ENCODE measurements at regions not wholly inside any gene's neighbourhood (a gene's known extent, or its start where the extent isn't known, plus 50 kb on each side); places are given as distances from the start of the nearest gene placed in this dataset.
"Not testable (repeated sequence)": the region's sequence is repeated elsewhere in the genome, so short reads cannot be mapped to it uniquely, and the experiment has no call there.

DNA sequence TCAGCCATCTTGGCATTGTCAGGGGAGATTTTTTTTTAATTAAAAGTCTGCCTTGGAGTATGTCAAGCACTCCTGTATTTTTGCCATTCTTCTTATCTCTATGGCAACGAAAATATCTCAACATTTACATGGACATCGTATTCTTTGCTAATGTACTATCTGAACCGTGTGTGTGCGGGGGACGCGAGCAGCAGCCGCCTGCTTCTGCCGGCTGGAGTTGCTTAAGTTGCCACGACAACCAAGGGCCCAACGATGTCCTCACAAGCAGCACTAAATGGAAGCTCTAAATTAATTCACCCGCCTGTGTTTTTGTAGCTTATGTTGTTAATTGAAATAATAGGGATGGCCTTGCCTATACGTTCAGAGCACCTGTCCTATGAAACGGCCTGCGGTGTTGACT, 309.5 kb downstream of the TEX29 start:
- no peak for TF ChIP-seq CTCF (IDR thresholded peaks at IDR 0.05; ENCODE audit: borderline replicate concordance, control extremely low read depth, extremely low read depth, insufficient read depth, missing control alignments)
- in situ Hi-C loops (cut with MboI; ENCODE audit: low sequenced_read_pairs, unreplicated experiment) = no loop called here
- no peak for DNase-seq (ENCODE audit: low spot score)

GRCh38 chr13:111630406-111630805, 310.0 kb downstream of the TEX29 start:
- no peak for TF ChIP-seq CTCF (IDR thresholded peaks at IDR 0.05; ENCODE audit: borderline replicate concordance, control extremely low read depth, extremely low read depth, insufficient read depth, missing control alignments)
- no peak for DNase-seq (ENCODE audit: low spot score)
- in situ Hi-C loops (cut with MboI; ENCODE audit: low sequenced_read_pairs, unreplicated experiment) = no loop called here

- DNase-seq (ENCODE audit: low spot score); in situ Hi-C loops (cut with MboI; ENCODE audit: low sequenced_read_pairs, unreplicated experiment): not testable (repeated sequence)
Measured at GRCh38 chr13:111631271-111631670, 310.8 kb downstream of the TEX29 start.

DNA sequence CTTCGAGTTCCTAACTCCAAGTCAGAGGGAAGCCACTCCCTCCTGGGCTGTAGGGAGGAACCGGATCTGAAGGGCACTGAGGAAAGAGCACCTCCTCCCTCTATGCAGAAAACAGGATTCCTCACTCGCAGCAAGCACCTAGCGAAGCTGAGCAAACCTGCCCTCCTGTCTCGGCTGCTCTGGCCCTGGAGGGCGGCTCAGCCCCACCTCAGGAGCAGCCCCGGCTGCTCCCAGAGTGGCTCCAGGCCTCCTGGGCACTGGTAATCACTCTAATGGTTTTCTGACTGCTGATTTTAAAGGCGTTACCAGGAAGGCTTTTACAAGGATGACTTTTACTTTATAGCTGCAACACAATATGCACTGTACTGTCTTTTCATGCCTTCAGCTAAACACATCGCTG, 312.5 kb downstream of the TEX29 start:
- no peak for TF ChIP-seq CTCF (IDR thresholded peaks at IDR 0.05; ENCODE audit: borderline replicate concordance, control extremely low read depth, extremely low read depth, insufficient read depth, missing control alignments)
- no peak for DNase-seq (ENCODE audit: low spot score)
- in situ Hi-C loops (cut with MboI; ENCODE audit: low sequenced_read_pairs, unreplicated experiment) = no loop called here

GRCh38 chr13:111633401-111633800, 313.0 kb downstream of the TEX29 start:
- in situ Hi-C loops (cut with MboI; ENCODE audit: low sequenced_read_pairs, unreplicated experiment) = no loop called here
- no peak for TF ChIP-seq CTCF (IDR thresholded peaks at IDR 0.05; ENCODE audit: borderline replicate concordance, control extremely low read depth, extremely low read depth, insufficient read depth, missing control alignments)
- DNase-seq (ENCODE audit: low spot score) = no peak

DNA sequence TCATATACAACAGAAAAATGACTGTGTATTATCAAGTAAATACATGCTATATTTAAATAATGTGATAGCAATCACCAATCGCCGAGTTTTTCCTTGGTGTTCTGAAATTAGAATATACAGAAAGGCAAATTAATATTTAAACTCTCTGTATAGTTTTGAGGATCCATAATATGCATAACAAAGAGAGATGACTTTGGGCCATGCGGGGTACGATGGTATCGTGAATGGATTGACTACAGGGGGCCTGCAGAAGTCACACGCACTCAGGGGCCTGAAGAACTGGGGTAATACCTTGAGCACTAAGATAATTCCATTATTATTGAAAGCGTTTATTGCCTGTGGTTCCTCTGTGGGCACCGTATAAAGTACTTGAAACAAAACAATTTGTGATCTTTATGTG, 314.0 kb downstream of the TEX29 start:
- TF ChIP-seq CTCF (IDR thresholded peaks at IDR 0.05; ENCODE audit: borderline replicate concordance, control extremely low read depth, extremely low read depth, insufficient read depth, missing control alignments) = no peak
- in situ Hi-C loops (cut with MboI; ENCODE audit: low sequenced_read_pairs, unreplicated experiment) = no loop called here
- DNase-seq (ENCODE audit: low spot score) = no peak

DNA sequence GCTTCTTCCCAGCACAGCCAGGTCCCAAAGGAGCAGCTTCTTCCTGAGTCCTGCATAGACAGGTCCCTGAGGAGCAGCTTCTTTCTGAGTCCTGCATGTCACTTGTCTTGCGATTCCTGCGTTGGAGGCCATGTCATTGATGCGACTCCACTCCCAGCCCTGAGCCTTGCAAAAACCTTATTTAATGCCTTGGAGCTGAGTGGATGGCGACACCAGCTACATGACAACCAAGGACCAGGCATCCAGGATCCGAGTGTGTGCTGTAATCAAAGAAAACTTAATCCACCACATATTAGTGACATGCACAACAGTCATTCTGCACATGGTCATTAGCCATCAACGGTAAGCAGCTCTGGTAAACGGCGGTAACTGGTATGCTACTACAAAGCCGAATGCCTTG, 315.8 kb downstream of the TEX29 start:
- no peak for DNase-seq (ENCODE audit: low spot score)
- in situ Hi-C loops (cut with MboI; ENCODE audit: low sequenced_read_pairs, unreplicated experiment) = no loop called here
- TF ChIP-seq CTCF (IDR thresholded peaks at IDR 0.05; ENCODE audit: borderline replicate concordance, control extremely low read depth, extremely low read depth, insufficient read depth, missing control alignments) = no peak

Measured in GM13976 (cell line).